COLO668 (cell line): ENCODE measurements at regions not wholly inside any gene's neighbourhood (a gene's known extent, or its start where the extent isn't known, plus 50 kb on each side); places are given as distances from the start of the nearest gene placed in this dataset.
"Not testable (repeated sequence)": the region's sequence is repeated elsewhere in the genome, so short reads cannot be mapped to it uniquely, and the experiment has no call there.

ENCODE experiments used
- DNase-seq: peaks from one replicate; lab custom pipeline; 2025; ENCODE audit not compliant: unreplicated experiment; lab: John Stamatoyannopoulos, UW

DNA sequence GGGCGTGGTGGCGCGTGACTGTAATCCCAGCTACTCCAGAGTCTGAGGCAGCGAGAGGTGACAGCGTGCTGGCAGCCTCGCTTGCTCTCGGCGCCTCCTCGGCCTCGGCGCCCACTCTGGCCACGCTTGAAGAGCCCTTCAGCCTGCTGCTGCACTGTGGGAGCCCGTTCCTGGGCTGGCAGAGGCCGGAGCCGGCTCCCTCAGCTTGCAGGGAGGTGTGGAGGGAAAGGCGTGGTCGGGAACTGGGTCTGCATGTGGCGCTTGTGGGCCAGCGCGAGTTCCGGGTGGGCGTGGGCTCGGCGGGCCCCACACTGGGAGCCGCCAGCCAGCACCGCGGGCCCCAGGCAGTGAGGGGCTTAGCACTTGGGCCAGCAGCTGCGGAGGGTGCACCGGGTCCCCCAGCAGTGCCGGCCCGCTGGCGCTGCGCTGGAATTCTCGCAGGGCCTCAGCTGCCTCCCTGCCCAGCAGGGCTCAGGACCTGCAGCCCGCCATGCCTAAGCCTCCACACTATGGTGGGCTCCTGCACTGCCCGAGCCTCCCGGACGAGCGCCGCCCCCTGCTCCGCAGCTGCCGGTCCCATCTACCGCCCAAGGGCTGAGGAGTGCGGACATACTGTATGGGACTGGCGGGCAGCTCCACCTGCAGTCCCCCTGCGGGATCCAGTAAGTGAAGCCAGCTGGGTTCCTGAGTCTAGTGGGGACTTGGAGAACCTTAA is 1093.3 kb upstream of the CDH8 start:
- no peak for DNase-seq

- DNase-seq: not testable (repeated sequence)
Observed at GRCh38 chr16:63119905-63120304, 1083.7 kb upstream of the CDH8 start.

DNA sequence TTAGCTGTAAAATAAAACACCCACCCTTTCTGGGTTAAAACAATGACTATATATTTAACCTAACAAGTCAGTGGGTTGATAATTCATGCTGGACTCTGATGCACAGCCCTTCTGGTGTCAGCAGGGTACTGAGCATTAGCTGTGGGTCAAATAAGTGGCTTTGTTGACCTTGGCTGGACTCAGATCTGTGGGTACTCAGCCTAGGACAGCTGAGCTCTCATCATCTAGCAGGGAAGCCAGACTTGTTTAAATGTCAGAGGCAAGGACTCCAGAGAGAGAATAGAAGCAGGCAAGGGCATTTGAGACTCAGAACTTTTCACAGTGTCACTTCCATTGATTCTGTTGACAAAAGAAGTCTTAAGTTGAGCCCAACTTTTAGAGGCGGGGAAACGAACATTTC is 1063.8 kb upstream of the CDH8 start:
- DNase-seq: no peak

- no peak for DNase-seq
Observed at GRCh38 chr16:63096857-63097256, 1060.6 kb upstream of the CDH8 start.

GRCh38 chr16:63092736-63093135 is 1056.5 kb upstream of the CDH8 start:
- no peak for DNase-seq

DNA sequence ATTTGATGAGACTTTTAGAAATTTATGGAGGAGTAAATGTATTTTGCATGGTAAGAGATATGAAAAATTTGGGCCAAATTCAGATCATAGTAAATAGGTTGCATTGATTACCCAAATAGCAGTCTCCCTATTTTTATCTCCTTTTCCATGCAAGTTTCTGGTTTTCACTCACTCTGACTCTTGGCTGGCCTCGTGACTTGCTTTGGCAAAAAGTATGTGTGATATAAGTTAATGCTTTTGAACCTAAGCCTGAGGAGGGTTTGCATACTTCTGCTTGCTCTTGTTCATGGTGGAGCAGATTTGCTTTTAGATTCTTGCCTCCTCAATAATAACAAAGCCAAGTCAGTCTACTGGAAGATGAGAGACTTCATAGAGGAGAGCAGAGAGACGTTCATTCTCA is 1045.9 kb upstream of the CDH8 start:
- DNase-seq: no peak

DNA sequence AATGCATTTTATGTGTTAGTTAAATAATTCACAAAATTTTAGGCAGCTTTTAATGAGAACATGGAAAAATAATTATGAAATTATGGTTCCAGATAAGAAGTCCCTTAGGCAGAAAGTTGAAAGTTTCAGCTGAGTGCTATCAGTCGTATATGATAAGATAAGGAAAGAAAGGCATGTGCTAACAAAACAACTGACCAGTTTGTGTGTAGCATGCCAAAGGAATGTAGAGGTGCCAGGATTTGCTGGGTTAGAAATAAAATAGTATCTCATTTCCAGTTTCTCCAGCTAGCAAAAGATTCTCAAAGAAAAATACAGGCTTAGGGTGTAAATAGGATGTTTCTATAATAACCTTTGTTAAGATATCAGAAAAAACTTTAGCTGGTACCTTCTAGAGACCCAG is 1044.5 kb upstream of the CDH8 start:
- DNase-seq: no peak

DNA sequence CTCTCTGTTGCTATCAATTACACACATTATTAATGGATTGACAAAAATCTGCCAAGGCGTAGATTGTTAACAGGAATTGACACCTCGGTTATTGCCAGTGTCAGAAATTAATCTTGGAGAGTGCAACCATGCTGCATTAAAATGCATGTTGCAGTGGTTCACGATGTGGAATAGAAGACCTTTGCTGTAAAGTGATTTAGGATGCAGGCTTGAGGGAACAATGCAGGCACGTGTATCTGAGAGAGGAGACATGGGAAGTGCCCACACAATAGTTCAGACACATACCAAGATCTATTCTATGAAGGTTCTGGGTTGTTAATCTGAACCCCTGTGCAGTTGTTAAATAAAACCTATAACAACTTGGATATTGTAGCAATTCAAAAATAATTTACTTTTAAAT is 1032.8 kb upstream of the CDH8 start:
- no peak for DNase-seq

DNA sequence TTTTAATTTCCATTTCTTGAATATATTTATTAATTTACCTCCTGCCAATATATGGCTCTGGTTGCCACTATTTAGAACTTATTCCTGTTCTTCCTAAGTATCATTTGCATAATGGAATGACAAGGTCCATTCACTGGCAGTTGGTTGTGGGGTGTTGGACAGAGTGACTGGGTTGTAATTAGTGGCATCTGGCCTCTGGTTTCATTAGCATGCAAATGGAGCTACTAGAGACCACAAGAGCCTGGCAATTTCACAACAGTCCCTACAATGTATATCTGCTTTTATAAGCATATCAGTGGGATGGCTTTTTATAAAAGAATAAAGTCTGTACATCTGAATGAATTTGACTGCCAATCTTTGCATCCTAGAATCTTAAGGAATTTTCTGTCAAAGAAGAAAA is 1030.9 kb upstream of the CDH8 start:
- no peak for DNase-seq

- DNase-seq: no peak
Observed at GRCh38 chr16:63066552-63066951, 1030.3 kb upstream of the CDH8 start.

GRCh38 chr16:63061319-63061718 is 1025.1 kb upstream of the CDH8 start:
- DNase-seq: no peak

DNA sequence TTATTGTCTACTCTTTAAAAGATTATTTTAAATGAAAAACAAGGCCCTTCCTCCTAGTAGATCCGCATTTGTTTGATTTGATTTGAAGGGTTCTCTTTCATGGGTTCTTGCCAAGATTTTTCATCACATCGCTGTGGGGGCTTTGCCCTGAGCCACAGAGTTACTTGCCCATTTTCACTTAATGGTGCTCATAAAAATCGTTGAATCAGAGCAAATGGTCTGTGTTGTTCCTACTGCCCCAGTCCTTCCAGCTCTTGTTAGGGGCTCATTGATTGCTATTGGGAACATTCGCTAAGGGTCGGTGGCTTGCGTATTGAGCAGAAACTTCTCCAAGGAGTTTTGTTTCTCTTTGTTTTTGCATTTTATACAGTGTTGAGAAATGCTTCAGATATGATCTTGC is 1023.4 kb upstream of the CDH8 start:
- no peak for DNase-seq

- DNase-seq: no peak
Observed at GRCh38 chr16:63057341-63057740, 1021.1 kb upstream of the CDH8 start.

GRCh38 chr16:63050391-63050790 is 1014.2 kb upstream of the CDH8 start:
- DNase-seq: no peak

DNA sequence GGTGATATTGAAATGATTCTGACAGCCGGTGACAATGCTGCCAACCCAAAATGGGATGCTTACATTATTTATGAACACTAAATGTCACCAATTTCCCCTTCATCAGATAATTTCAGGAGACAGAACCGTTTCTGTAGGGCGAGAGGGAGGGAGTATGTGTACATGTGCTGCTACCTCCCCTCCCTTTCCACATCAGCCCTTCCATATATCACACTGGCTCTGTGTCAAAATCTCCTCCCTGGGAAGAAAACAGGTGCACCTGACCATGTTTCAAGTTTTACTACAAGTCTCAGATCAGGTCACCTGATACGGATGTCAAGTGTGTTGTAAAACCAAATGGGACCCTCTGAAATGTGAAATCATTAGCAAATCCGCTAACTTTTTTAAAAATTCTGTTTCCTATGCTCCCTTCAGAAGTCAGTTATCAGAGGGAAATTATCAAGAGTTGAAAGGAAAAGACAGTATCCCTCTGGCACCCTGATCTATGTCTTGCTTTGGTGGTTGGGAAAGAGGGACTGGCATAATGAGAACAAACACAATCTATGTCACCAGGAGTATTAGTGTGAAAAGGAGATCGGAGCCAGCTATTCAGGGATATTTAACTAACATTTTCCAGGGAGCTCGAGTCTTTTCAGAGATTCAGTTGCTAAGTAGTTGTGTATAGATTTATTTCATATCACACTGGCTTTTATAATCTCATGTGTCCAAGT is 1002.3 kb upstream of the CDH8 start:
- DNase-seq: no peak

GRCh38 chr16:63037761-63038396 is 1001.6 kb upstream of the CDH8 start:
- no peak for DNase-seq

DNA sequence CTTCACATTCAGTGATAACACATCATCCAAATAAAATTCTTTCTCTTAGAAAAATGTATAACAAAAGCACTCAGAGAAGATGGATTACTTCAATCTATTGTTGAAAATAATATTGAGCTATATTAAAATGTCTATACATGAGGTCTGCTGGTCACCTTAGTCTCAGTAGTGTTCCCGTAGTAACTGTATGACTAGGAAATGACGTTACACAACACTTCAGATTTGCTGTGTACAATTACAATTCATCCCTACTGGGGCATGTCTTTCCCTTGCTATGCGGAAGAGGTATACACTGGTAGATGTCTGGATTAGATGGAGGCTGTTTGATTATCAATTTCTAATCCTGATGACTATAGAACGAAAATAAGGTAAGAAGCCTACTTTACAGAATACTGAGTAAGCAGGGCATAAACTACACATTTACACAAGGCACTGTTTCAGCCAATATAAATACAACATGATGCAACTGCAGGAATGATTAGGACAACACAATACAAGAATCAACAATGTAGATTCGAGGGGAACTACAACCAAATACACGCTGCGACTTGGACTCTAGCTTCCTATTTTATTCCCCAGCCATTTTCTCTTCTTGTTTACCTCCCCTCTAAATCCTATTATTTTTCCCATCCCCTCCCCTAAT is 982.5 kb upstream of the CDH8 start:
- DNase-seq: no peak

GRCh38 chr16:63008688-63009087 is 972.5 kb upstream of the CDH8 start:
- DNase-seq: no peak

GRCh38 chr16:63005356-63005755 is 969.1 kb upstream of the CDH8 start:
- no peak for DNase-seq

DNA sequence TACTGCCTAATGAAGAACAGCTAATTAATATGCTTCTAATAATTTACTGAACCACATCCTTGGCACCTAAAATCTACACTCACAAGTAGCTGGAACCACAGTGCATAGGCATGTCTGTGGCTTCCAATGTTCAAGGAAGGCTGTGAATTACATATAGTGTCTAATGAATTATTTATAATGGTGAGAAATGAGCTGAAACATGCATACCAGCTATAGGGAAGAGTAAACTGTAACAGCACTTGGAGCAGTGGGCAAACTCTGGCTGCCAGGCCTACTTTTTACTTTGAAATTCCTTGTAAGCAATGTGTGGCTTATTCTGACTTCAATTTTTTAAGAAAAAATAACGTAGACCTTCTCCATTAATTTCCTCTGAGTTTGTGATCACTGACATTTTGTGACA is 953.2 kb upstream of the CDH8 start:
- no peak for DNase-seq

- no peak for DNase-seq
Observed at GRCh38 chr16:62985722-62986121, 949.5 kb upstream of the CDH8 start.

DNA sequence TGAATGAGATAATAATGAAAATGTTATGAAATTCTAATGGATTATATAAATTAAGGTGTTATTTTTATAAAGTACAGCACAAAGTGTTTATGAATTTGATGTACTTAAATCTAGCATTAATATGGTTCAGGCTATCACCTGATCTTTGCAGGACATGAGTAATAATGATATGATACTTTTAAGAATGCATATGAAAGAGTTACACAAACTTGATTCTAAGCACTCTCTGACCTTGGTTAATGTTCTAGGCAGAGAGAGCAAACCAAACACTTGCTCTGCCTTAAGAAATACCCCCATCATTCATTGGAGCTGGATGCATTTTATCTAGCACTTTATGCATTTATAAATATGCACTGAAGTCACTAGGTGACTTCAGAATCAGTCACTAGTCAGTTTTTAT is 942.2 kb upstream of the CDH8 start:
- no peak for DNase-seq
